Left ventricle myocardium inferior (tissue), 1 donor: ENCODE measurements at regions not wholly inside any gene's neighbourhood (a gene's known extent, or its start where the extent isn't known, plus 50 kb on each side); places are given as distances from the start of the nearest gene placed in this dataset.

ENCODE experiments used
- DNase-seq: peaks from one replicate; pipeline ENCODE4 v3.0.0-alpha.2; 2020
- H3K27ac ChIP-seq: fragments of 200-600 bp; replicated peaks from 2 replicates; pipeline ENCODE4 v1.8.0; 2021
- H3K27me3 ChIP-seq: fragments of 200-600 bp; 2 replicates; pipeline ENCODE4 v1.8.0; 2021; ENCODE audit warnings: low read depth
- H3K36me3 ChIP-seq: fragments of 200-600 bp; 2 replicates; pipeline ENCODE4 v1.8.0; 2021
- H3K4me1 ChIP-seq: fragments of 200-600 bp; 2 replicates; pipeline ENCODE4 v1.8.0; 2021
- H3K4me3 ChIP-seq: fragments of 200-600 bp; 2 replicates; pipeline ENCODE4 v1.8.0; 2021; ENCODE audit warnings: mild to moderate bottlenecking, moderate library complexity
- H3K9me3 ChIP-seq: fragments of 200-600 bp; replicated peaks from 2 replicates; pipeline ENCODE4 v1.8.0; 2021
- CTCF ChIP-seq: fragments of 200-600 bp; IDR thresholded peaks from 2 replicates; pipeline ENCODE4 v1.8.0; 2021; ENCODE audit warnings: antibody characterized with exemption, mild to moderate bottlenecking, borderline replicate concordance
- intact Hi-C: fragments of 100-400 bp; cut with micrococcal nuclease; formaldehyde crosslinking; loops from one replicate; pipeline ENCODE4 v1.11.0; 2022
- donor health status: DM: no; HTN: yes; CAD: no; lungs with severe emphysema.

- H3K9me3 ChIP-seq, result peaks cover 48% of the 10 kb centered on the region
- peak; percentile 67 for TF ChIP-seq CTCF
Observed at GRCh38 chr11:109697140-109697843, 275.3 kb downstream of the C11orf87 start.

GRCh38 chr11:109698237-109698636 is 276.2 kb downstream of the C11orf87 start:
- Histone ChIP-seq H3K4me1 (no peaks in the 10 kb centered on the region), H3K4me3 (no peak overlapping the region), H3K27ac (no peak overlapping the region), H3K27me3 (no peaks in the 10 kb centered on the region), H3K9me3 (peaks cover 48% of the 10 kb centered on the region), H3K36me3 (no peaks in the 10 kb centered on the region)
- TF ChIP-seq CTCF, result no peak
- intact Hi-C loops, result no loop called here
- no peak for DNase-seq

More at GRCh38 chr11:109697140-109697843, 275.3 kb downstream of the C11orf87 start:
- intact Hi-C loops, result no loop called here
- H3K36me3 ChIP-seq, result no peaks in the 10 kb centered on the region
- no peaks in the 10 kb centered on the region for H3K27me3 ChIP-seq
- no peak for DNase-seq
- H3K4me1 ChIP-seq, result no peaks in the 10 kb centered on the region
- no peak overlapping the region for H3K27ac ChIP-seq
- no peak overlapping the region for H3K4me3 ChIP-seq

DNA sequence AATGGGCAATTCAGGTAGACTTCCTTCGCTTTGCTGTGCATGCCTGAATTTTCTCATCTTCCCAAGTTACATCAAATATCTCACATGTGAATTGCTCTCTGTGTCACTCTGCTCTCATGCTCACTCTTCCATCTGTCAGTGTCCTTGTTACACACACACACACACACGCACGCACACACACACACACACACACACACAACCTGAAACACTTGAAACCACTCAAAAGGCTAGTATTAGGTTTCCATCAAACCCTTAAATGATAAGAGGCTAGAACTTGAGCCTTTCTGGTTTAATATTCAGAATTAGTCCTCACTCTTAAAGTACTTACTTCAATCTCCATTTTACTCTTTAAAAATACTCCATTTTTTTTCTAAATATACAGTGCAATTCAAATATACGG is 282.4 kb downstream of the C11orf87 start:
- TF ChIP-seq CTCF, result no peak
- Histone ChIP-seq H3K4me1 (no peaks in the 10 kb centered on the region), H3K27me3 (peaks cover 4% of the 10 kb centered on the region), H3K36me3 (no peaks in the 10 kb centered on the region), H3K4me3 (no peak overlapping the region), H3K9me3 (no peaks in the 10 kb centered on the region), H3K27ac (no peak overlapping the region)
- intact Hi-C loops, result no loop called here
- no peak for DNase-seq

DNA sequence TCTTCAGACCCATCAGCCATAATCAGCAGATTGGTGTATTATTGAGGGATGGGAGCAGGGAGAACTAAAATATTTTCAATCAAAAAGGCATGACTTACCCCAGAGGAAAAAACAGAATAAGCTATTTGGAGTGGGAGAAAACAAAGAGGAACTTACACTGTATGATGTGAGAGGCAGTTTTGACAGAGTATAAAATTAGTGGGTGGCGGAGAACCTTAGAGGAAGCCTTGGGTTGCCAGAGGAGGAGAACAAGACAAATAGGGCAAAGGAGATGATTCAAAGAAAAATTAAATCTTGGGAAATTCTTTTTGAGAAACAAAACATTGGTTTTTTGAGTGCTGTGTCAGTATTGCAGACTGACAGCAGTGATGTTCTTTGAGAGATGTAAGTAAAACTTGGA is 285.0 kb downstream of the C11orf87 start:
- Histone ChIP-seq H3K27me3 (peaks cover 4% of the 10 kb centered on the region), H3K9me3 (no peaks in the 10 kb centered on the region), H3K4me3 (no peak overlapping the region), H3K36me3 (no peaks in the 10 kb centered on the region), H3K27ac (no peak overlapping the region), H3K4me1 (no peaks in the 10 kb centered on the region)
- intact Hi-C loops, result no loop called here
- TF ChIP-seq CTCF, result no peak
- no peak for DNase-seq

- Histone ChIP-seq H3K9me3 (peaks cover 2% of the 10 kb centered on the region), H3K4me1 (no peaks in the 10 kb centered on the region), H3K27ac (no peak overlapping the region), H3K27me3 (peaks cover 4% of the 10 kb centered on the region), H3K4me3 (no peak overlapping the region), H3K36me3 (no peaks in the 10 kb centered on the region)
- intact Hi-C loops, result no loop called here
- no peak for TF ChIP-seq CTCF
- no peak for DNase-seq
Observed at GRCh38 chr11:109707411-109707810, 285.4 kb downstream of the C11orf87 start.
